ENCODE measurements at regions not wholly inside any gene's neighbourhood (a gene's known extent, or its start where the extent isn't known, plus 50 kb on each side); places are given as distances from the start of the nearest gene placed in this dataset.

DNA sequence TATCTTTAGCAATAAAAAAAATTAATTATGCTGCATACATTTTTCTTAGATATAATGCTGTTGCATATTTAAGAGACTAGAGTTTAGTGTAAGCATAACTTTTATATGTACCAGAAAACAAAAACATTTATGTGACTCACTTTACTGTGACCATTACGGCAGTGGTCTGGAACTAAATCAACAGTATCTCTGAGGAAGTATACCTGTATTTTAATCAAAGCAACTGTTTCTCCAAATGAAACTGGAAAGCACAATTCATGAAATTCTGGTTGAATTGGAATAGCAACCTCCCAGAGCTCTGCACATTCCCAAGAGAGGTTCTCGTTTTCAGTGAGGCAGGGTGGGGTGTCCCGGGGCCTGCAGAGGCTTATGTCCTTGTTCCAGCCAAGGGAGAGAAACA, 112.2 kb upstream of the TACR1 start:
- TF ChIP-seq, protein P1, sequence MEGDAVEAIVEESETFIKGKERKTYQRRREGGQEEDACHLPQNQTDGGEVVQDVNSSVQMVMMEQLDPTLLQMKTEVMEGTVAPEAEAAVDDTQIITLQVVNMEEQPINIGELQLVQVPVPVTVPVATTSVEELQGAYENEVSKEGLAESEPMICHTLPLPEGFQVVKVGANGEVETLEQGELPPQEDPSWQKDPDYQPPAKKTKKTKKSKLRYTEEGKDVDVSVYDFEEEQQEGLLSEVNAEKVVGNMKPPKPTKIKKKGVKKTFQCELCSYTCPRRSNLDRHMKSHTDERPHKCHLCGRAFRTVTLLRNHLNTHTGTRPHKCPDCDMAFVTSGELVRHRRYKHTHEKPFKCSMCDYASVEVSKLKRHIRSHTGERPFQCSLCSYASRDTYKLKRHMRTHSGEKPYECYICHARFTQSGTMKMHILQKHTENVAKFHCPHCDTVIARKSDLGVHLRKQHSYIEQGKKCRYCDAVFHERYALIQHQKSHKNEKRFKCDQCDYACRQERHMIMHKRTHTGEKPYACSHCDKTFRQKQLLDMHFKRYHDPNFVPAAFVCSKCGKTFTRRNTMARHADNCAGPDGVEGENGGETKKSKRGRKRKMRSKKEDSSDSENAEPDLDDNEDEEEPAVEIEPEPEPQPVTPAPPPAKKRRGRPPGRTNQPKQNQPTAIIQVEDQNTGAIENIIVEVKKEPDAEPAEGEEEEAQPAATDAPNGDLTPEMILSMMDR (IDR thresholded peaks at IDR 0.05): no peak
- TF ChIP-seq POLR2A (IDR thresholded peaks at IDR 0.05): no peak
- Histone ChIP-seq H3K4me1 (no peaks in the 10 kb centered on the region), H3K4me3 (no peak overlapping the region), H3K27ac (no peak overlapping the region), H3K27me3 (no peaks in the 10 kb centered on the region), H3K9me3 (no peaks in the 10 kb centered on the region), H3K36me3 (ENCODE audit: low read depth, missing control alignments) (no peaks in the 10 kb centered on the region)
- intact Hi-C loops (cut with DNase I; ENCODE audit: low total_unique reads): no loop called here
- 58 to 59% methylated on average over 3 of the region's 3 CpGs for WGBS, 2 donors
- DNase-seq: no peak

DNA sequence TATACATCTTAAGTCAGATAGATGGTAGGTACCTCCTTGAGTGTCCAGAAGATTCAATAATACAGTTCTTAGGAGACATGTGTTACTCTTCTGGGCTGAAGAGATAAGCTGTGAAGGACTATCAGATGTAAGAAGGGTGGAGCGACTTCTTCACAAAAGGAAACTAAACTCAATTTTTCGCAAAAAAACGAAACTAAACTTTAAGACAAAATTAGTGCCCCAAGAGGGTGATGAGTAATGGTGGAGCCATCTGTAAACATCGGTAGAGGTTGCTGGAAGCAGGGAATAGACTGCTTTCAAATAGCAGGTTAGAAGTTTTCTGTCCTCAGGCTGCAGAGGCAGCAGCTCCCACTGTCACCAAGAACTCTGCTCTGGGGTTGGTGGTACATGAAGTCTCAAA, 111.6 kb upstream of the TACR1 start:
- H3K4me3 ChIP-seq: no peak overlapping the region
- TF ChIP-seq, protein P1 (IDR thresholded peaks at IDR 0.05): no peak
- TF ChIP-seq POLR2A (IDR thresholded peaks at IDR 0.05): no peak
- DNase-seq: no peak
- H3K27me3 ChIP-seq: no peaks in the 10 kb centered on the region
- H3K27ac ChIP-seq: no peak overlapping the region
- intact Hi-C loops (cut with DNase I; ENCODE audit: low total_unique reads): no loop called here
- H3K4me1 ChIP-seq: no peaks in the 10 kb centered on the region
- H3K9me3 ChIP-seq: no peaks in the 10 kb centered on the region
- 79 to 81% methylated on average over 4 of the region's 4 CpGs for WGBS, 2 donors
- no peaks in the 10 kb centered on the region for H3K36me3 ChIP-seq (ENCODE audit: low read depth, missing control alignments)

DNA sequence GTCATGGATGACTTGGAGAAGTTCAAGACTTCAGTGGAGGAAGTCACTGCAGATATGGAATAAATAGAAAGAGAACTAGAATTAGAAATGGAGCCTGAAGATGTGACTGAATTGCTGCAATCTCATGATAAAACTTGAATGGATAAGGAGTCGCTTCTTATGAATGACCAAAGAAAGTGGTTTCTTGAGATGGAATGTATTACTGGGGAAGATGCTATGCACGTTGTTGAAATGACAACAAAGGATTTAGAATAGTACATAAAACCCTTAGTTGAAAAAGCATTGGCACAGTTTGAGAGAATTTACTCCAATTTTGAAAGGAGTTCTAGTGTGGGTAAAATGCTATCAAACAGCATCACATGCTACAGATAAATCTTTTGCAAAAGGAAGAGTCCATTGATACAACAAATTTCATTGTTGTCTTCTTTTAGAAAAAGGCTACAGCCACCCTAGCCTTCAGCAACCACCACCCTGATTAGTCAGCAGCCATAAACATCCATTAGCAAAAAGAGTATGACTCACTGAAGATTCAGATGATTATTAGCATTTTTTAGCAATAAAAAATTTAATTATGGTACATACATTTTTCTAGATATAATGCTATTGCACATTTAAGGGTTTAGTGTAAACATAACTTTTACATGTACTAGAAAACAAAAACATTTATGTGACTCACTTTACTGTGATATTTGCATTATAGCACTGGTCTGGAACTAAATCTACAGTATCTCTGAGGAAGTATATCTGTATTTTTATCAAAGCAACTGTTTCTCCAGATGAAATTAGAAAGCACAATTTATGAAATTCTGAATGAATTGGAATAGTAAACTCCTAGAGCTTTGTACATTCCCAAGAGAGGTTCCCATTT, 110.5 kb upstream of the TACR1 start:
- Histone ChIP-seq H3K4me1 (no peaks in the 10 kb centered on the region), H3K27me3 (no peaks in the 10 kb centered on the region), H3K27ac (no peak overlapping the region), H3K4me3 (no peak overlapping the region), H3K9me3 (no peaks in the 10 kb centered on the region), H3K36me3 (ENCODE audit: low read depth, missing control alignments) (no peaks in the 10 kb centered on the region)
- intact Hi-C loops (cut with DNase I; ENCODE audit: low total_unique reads): no loop called here
- TF ChIP-seq, protein P1 (IDR thresholded peaks at IDR 0.05): no peak
- no peak for TF ChIP-seq POLR2A (IDR thresholded peaks at IDR 0.05)
- 83 to 90% methylated on average over 2 of the region's 2 CpGs for WGBS, 2 donors
- DNase-seq: no peak

DNA sequence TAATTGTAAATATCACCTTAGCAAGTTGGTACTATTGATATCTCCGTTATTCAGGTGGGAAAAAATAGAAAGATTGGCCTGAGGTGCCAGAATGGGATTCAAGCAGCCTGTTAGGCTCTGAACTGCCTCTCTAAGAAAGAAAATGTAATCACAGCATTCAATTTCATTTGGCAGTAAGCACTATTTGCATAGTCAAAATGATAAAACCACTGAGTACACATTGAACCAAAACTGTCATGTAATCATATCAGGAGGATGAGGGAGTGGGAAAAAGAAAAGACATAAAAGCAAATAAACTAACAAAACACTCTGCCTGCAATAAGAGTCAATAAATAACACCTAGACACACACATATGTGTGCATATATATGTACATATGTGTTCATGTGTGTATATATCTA, 103.9 kb upstream of the TACR1 start:
- WGBS, 2 donors: 48 to 58% methylated on average over 1 of the region's 1 CpG
- no peaks in the 10 kb centered on the region for H3K4me1 ChIP-seq
- H3K27ac ChIP-seq: no peak overlapping the region
- H3K36me3 ChIP-seq (ENCODE audit: low read depth, missing control alignments): no peaks in the 10 kb centered on the region
- intact Hi-C loops (cut with DNase I; ENCODE audit: low total_unique reads): no loop called here
- TF ChIP-seq POLR2A (IDR thresholded peaks at IDR 0.05): no peak
- TF ChIP-seq, protein P1 (IDR thresholded peaks at IDR 0.05): no peak
- H3K27me3 ChIP-seq: no peaks in the 10 kb centered on the region
- no peaks in the 10 kb centered on the region for H3K9me3 ChIP-seq
- no peak for DNase-seq
- H3K4me3 ChIP-seq: no peak overlapping the region

DNA sequence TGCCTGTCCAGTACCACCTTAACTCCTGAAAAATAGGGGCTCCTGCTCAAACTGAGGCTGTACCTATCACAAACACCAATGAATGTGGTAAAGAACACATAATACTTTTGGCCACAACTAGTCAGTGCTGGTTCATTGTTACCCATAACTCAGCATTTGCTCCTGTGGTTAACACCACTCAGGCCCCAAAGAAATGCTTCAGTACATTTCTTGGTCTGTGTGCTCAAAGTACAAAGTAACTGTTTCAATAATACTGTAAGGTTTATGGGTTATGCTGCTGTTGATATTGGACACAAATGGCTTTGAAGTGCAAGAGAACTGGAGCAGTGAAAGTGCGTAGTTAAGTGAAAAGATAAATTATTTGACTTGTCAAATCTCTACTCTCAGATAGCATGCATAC, 95.0 kb upstream of the TACR1 start:
- TF ChIP-seq, protein P1 (IDR thresholded peaks at IDR 0.05): no peak
- no peak for TF ChIP-seq POLR2A (IDR thresholded peaks at IDR 0.05)
- DNase-seq: no peak
- no peaks in the 10 kb centered on the region for H3K4me1 ChIP-seq
- H3K27ac ChIP-seq: no peak overlapping the region
- 80 to 82% methylated on average over 1 of the region's 1 CpG for WGBS, 2 donors
- no peak overlapping the region for H3K4me3 ChIP-seq
- no peaks in the 10 kb centered on the region for H3K9me3 ChIP-seq
- intact Hi-C loops (cut with DNase I; ENCODE audit: low total_unique reads): no loop called here
- no peaks in the 10 kb centered on the region for H3K27me3 ChIP-seq
- H3K36me3 ChIP-seq (ENCODE audit: low read depth, missing control alignments): no peaks in the 10 kb centered on the region

Data from testis (tissue), 2 donors.